ENCODE measurements at regions not wholly inside any gene's neighbourhood (a gene's known extent, or its start where the extent isn't known, plus 50 kb on each side); places are given as distances from the start of the nearest gene placed in this dataset.

DNA sequence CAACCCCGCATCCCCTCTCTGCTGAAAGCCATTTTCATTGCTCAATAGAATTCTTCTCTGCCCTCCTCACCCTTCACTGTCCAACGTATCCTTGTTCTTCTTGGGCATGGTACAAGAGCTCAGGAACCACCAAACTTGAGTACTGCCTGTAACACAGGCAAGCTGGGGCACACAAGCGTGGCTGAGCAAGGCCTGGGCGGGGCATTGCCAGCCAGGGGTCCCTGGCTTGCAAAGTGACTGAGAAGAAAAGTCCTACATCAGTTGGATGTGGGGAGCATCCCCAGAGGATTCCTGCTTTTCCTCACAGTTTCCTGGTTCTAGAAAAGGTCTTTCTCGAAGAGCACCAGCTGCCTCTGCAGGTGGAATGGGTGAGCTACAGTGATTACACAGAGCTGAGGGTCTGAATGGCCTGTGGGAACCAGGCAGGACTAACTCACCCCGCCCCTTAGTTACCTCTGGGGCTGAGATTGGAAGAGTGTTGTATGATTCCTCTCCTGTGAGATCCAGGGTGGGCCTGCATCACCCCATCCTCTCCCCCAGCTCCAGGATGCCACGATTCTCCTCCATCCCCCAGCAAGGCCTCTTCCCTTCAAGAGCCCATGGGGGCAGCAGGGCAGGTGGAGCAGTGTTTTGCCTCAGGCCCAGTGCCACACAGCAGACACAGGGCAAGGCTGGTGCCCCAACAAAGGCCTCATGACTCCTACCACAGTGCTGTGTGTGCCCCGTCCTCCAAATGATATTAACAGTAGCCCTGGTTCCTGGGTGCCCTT is 121.9 kb downstream of the MATN1 start:
- TF ChIP-seq, protein P1, sequence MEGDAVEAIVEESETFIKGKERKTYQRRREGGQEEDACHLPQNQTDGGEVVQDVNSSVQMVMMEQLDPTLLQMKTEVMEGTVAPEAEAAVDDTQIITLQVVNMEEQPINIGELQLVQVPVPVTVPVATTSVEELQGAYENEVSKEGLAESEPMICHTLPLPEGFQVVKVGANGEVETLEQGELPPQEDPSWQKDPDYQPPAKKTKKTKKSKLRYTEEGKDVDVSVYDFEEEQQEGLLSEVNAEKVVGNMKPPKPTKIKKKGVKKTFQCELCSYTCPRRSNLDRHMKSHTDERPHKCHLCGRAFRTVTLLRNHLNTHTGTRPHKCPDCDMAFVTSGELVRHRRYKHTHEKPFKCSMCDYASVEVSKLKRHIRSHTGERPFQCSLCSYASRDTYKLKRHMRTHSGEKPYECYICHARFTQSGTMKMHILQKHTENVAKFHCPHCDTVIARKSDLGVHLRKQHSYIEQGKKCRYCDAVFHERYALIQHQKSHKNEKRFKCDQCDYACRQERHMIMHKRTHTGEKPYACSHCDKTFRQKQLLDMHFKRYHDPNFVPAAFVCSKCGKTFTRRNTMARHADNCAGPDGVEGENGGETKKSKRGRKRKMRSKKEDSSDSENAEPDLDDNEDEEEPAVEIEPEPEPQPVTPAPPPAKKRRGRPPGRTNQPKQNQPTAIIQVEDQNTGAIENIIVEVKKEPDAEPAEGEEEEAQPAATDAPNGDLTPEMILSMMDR (IDR thresholded peaks at IDR 0.05; ENCODE audit: low read depth, low read length), result no peak
- H3K4me3 ChIP-seq (ENCODE audit: low read depth, low read length), result no peak overlapping the region

DNA sequence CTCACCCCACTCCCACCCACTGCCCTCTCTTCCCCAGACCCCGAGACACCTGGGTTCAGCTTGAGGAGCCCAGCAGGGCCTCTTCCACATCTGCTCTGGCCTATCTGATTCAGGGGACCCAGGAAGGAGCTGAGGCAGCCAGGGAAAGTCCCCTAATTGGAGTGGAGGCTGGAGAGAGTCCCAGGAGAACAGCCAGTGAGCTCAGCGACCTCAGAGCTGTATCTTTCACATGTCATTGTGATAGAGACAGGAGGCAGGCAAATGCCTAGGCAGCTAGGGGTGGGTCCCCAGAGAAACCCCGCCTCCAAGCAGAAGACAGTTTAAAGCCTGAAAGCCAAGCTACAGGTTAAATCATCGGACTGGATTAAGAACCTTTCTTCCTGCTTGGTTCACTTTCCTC is 122.7 kb downstream of the MATN1 start:
- no peak overlapping the region for H3K4me3 ChIP-seq (ENCODE audit: low read depth, low read length)
- TF ChIP-seq, protein P1 (IDR thresholded peaks at IDR 0.05; ENCODE audit: low read depth, low read length), result no peak

DNA sequence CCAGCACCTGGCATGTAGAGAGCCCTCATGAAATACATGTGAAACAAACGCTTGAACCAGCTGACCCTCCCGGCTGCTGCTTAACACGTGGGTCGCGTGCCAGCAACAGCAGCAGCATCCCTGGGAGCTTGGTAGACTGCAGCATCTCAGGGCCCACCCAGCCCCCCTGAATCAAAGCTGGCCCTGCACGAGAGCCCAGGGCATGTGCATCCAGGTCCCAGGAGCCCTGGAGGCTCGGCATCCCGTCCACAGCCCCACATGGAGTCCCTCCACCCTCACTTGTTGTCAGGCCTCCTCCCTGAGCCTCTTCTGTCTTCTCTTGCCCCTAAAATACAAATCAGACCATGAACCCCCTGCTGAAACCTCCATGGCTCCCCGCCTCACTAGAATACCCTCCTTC is 123.1 kb downstream of the MATN1 start:
- TF ChIP-seq, protein P1 (IDR thresholded peaks at IDR 0.05; ENCODE audit: low read depth, low read length), result no peak
- H3K4me3 ChIP-seq (ENCODE audit: low read depth, low read length), result no peak overlapping the region

DNA sequence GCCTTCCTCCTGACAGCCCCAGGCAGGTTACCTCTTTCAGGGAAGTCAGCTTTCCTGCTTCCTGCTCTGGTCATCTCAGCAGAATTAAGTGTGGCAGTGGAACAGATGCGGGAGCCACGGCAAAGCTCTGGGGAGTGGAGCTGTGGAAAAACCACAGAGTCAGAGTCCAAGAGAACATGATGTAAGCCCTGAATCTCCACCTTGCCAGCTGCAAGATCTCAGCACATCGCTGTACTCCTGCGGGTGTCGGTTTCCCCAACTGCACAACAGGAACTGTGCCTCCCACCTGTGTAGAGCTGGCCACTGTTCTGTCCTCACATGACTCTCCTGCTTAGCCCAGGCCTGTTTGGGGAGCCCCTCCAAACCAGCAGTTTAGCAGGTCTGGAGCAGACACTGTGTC is 123.7 kb downstream of the MATN1 start:
- TF ChIP-seq, protein P1 (IDR thresholded peaks at IDR 0.05; ENCODE audit: low read depth, low read length), result no peak
- H3K4me3 ChIP-seq (ENCODE audit: low read depth, low read length), result no peak overlapping the region

DNA sequence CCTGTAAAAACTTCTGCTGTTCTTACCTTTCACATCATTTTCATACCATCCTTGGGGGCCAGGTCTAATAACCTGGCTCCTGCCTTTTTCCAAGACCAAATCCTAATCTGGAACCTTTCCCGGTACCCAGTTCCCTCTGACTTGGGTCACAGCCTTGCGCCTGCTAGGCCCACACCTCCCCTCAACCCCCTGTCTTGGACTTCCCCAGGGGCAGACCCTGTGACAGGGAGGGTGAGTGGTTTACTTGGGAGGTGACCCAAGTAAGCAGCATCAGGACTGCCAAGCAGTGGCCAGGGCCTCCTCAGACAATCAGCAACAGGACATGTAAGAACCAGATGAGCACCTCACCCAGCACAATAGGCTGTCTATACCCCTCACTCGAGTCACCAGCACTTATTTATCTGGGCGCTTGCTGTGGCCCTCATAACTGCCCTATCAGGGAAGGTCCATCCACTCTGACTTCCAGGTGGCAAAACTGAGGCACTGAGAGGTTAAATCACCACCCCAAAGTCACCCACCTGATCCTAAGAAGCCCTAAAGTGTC is 124.7 kb downstream of the MATN1 start:
- TF ChIP-seq, protein P1 (IDR thresholded peaks at IDR 0.05; ENCODE audit: low read depth, low read length), result no peak
- no peak overlapping the region for H3K4me3 ChIP-seq (ENCODE audit: low read depth, low read length)

DNA sequence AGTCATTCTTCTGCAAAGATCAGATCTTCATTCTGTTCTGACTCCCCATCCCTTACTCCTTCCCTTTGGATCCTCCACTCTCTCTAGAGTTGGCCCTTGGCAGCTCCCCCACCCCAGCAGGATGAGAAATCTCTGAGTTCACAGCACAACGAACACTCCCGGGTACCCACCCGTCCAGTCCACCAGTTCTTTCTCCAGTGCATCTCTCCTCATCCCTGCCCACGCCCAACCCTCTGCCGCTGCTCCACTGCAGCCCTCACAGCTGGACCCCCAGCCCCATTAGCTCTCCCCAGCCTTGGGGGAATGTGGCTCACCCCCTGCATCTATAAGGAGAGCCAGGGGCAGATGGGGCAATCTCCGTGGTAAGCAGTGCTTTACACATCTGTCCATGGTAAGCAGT is 125.7 kb downstream of the MATN1 start:
- no peak overlapping the region for H3K4me3 ChIP-seq (ENCODE audit: low read depth, low read length)
- TF ChIP-seq, protein P1 (IDR thresholded peaks at IDR 0.05; ENCODE audit: low read depth, low read length), result no peak

DNA sequence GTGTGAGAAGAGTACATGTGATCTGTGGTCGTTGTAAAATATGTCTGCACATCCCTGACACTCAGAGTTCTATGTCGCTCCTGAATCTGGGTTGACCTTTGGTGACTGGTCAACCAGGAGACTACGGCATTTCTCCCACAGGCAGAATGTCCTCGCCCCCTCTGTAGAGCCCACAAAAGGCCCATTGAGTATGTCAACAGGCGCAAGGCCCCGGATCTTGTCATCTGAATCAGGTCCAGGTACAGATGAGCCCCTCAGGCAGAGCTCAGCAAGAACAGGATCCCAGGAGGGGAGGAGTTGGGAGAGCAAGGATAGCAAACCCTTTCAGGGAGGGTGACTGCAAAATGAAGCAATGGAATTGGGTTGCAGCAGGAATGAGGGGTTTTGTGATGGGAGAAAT is 126.5 kb downstream of the MATN1 start:
- TF ChIP-seq, protein P1 (IDR thresholded peaks at IDR 0.05; ENCODE audit: low read depth, low read length), result no peak

More for the DNA sequence above, 126.5 kb downstream of the MATN1 start:
- no peak overlapping the region for H3K4me3 ChIP-seq (ENCODE audit: low read depth, low read length)

Measured in WI38 (cell line).